HuH-7 (cell line): ENCODE measurements at regions not wholly inside any gene's neighbourhood (a gene's known extent, or its start where the extent isn't known, plus 50 kb on each side); places are given as distances from the start of the nearest gene placed in this dataset.

ENCODE experiments used
- DNase-seq: peaks from one replicate; pipeline ENCODE4 v3.0.0; 2011; ENCODE audit warnings: low spot score

DNA sequence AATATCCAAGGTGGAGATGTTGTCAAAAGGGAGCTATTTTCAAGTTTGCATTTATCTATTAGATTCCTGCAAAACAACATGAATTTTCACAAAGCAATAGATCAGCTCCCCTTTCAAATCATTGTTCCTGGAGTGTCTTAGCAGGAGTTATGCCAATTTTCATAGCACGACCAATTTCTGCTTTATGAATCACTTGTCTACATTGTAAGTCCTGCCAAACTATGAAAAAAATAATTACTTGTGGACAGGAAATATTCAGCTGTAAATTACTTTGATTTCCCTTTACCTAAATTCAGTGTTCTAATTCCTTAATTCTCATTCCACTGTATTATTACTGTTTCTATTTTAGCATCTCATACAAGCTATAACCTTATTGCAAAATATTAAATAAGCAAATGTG, 1289.6 kb downstream of the NSUN3 start:
- DNase-seq: no peak

DNA sequence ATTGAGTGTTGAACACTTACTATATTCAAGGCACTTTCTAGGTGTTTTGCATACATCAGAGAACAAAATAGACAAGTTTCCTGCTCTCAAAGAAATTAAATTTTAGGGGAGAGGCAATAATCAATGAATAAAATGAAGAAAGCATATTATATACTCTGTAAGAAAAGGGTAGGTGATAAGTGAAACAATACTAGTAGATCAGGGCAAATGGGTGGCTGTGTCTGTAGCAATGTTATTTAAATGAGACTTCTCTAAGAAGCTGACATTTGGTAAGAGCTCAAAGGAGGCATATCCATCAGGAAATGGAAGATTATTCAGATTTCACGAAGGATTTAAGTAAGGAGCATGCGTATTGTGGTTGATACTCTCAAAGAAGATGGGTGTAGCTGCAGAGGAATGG, 1291.6 kb downstream of the NSUN3 start:
- no peak for DNase-seq

DNA sequence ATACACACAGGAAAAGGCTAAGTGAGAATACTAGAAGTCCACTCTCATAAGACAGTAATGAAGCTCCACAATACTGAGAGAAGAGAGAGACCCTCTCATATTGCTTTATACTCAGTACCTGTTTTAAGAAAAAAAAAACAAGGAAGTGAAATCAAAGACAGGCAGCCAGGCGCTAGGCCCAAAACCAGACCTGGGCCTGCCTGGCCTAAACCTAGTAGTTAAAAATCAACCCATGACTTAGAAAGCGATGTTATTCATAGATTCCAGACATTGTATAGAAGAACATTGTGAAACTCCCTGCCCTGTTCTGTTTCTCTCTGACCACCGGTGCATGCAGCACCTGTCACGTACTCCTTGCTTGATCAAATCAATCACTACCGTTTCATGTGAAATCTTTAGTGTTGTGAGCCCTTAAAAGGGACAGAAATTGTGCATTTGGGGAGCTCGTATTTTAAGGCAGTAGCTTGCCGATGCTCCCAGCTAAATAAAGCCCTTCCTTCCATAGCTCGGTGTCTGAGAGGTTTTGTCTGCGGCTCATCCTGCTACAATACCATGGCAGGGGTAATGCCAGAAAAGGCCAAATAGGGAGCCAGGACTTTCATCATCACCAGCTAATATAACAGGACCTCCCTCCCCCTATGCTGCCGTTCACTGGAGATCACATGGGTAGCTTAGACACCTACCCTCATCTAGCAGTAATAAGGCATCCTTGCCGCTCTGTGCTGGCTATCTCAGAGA, 1294.1 kb downstream of the NSUN3 start:
- DNase-seq: no peak

DNA sequence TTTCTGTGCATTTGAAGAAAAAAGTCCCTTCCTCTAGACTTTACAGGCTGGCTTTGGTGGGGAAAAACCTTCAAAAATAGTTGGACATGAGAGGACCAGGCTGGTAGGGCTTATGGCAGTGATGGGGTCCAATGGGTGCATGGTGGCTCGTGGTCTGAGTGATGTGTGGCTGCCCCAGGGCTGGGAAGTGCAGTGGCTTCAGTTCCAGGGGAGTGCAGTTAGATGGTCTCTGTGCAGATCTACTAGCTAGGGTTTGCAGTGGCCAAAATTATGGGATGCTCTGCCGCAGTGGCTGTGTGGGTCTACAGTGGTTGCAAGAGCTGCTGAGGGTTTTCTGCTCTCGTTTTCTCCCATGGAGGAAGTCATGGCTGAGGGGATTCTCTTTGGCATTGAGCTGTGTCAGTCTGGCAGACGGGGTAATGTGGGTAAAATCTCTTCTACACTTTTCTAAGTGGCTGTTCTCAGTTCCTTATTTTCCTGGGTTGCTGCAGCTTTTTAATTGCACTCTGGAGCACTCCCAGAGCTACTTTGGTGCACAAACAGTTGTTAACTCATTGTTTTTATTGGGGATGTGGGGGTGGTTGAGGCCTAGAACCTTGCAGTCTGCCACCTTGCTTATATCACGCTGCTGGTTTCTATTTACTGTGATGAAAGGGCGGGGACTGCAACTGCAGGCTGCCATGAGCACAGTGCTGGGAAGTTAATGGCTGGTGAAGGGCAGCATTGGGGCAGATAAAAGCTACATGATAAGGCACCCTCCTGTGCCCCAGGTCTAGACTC, 1324.6 kb downstream of the NSUN3 start:
- DNase-seq: no peak

DNA sequence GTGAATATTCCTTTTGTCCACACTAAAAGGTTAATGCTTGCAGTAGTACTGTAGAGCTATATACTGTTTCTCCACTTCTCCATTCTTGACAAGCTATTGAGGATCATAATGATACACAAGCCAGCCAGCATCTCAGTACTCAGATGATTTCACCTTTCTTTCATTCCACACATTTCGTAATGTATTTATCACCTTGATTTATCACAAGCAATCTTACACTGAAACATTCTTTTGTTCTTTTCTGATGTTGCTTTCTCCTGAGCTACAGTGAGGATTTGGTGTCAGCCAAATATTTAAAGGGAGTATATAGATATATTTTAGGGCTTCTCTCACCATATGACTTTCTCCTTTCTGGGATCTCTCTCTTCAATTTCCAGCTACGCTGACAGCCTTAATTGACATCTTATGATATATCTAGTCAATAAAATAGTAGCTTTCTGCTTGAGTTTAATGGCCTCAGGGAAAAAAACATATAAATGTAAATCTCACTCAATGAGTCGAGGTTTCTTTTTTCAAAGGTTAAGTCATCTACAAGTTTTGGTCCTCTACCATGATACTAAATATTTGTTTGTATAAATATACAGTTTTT, 1327.0 kb downstream of the NSUN3 start:
- DNase-seq: no peak

DNA sequence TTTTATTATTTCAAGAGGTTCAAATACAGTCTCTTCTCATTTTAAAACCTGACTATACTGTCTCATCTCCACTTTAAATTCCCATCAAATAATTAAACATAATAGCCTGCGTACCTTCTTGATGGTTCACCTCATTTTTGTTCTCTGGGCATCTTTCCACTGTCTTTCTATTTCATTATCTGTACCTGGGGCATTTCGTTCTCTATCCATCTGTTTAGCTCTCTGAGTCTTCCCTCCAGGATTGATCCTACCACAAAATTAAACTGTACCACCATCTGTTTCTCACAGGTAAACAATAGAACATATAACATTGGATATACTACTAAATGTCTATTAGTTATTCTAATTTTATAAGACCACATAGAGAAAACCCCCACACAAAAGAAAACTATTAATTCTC, 1331.4 kb downstream of the NSUN3 start:
- DNase-seq: no peak

DNA sequence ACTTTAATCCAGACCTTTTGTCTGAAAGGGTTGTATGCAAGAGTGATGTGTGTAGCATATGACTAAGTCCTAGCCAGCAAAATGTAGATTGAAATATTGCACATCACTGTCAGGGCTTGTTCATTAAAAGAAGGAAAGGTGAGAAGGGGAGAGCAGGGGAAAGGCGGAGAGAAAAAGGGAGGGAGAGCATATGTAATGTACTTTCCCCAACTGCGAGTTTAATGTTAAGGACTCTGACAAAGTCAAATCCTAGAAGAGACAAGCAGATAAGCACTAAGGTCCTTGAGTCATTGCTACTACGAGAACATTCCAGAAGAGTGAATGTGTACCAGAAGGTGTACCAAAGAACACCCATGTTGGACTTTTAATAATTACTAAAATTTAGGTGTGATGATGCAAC, 1336.7 kb downstream of the NSUN3 start:
- DNase-seq: no peak

DNA sequence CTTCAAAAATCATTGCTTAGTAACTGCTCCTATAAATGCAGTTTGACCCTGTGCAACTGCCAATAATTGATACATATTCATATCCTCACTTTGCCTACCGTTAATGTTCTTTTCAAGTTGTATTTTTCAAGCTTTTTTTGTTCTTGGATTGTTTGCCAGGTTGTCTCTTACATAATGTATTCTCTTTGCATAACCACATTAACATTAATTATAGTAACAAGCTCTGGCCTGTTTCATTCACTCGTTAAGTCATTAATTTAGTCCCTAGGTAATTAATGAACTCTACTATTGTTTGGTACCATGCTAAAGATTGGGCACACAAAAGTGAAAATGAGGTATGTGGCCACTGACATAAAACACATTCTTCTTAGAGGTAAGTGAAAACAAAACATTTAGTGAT, 1338.8 kb downstream of the NSUN3 start:
- DNase-seq: no peak

DNA sequence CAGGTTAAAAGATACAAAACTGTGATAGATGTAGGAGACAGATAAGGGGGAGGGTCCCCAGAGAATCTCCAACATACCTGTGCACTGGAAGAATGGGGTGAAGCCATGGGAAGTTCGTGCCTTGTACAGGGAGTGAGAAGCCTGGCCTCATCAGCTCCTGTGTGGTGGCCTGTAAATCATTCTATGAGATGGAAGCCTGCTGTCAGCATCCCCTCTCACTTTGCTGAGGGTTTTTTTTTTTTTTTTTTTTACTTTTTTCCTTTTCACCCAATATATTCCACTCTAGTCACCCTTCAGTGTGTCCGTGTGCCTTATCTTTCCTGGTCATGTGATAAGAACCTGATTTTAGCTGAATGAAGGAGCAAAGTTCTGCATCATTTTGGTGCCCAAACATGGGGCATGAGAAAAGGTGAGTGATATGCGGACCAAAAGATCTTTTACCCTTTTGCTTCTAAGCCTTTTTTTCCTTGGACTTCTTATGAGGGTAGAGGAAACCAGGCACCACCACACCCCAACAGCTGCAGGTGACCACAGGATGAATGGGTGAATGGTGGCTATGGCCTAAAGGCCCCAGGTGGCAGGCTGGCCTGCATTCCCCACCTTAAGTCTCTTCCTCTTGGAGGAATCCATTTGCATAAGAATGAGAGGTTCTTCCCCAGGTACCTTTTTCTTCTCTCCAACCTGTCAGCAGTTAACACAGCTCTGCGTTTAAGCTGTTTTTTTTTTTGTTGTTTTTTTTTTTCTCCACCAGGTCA, 1345.0 kb downstream of the NSUN3 start:
- DNase-seq: no peak

DNA sequence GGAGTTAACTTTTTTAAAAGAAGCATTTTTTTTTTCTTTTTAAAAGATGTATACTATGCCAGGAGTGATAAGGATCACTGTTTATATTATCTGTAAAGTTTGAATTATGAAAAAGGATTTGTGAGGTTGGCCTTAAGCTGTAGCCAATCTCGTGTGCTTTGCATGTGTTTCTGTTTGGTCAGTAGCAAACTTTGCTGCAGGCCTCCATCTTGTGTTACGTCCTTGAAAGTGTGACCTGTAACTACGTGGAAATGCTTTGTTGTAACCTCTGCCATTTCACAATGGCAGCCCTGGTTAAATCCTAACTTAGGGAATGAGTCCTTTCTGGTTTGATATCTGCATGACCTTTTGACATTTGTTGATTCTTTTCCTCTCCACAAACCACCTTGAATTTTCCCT, 1345.6 kb downstream of the NSUN3 start:
- DNase-seq: peak; percentile 9

DNA sequence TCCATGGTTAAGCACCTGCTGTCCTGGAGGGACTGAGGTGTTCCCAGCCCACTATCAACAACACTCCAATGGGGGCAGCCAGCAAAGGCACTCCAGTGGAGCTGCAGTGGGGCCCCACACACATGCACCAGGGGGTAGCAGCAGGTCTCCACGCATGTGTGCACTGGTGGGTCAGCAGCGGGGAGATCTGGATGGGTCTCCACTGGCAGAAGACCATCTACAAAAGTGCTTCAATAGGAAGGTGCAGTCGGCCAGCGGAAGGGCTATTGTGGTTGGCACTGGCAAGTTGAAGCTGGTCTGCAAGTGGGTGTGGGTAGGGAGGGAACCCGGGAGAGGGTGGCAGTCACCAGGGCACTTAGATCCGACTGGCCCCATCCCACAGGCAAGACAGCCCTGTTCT, 1355.4 kb downstream of the NSUN3 start:
- DNase-seq: no peak

DNA sequence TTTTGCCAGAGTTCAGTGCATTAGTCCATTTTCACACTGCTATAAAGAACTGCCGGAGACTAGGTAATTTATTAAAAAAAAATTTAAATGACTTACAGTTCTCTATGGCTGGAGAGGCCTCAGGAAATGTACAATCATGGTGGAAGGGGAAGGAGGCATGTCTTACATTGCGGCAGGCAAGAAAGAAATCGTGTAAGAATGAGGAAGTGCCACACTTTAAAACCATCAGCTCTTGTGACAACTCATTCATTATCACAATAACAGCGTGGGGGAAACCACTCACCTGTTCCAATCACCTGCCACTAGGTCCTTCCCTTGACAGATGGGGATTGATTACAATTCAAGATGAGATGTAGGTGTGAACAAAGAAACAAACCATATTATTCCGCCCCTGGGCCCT, 1361.4 kb downstream of the NSUN3 start:
- no peak for DNase-seq

DNA sequence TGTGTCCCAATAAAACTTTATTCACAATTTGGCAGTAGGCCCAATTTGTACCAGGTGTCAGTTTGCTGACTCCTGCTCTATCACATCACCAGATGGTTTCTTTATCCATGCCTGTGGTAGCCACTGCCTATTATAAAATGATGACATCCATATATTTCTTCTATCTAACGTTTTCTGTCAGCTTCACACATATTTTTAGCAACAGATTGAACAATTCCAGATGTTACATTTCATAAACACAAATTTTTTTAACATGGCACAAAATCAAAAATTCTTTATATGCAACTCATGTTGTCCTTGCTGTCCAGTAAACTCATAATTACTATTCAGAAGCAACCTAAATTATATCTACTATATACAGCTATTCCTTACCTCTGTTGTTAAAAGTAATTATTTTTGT, 1371.6 kb downstream of the NSUN3 start:
- no peak for DNase-seq

DNA sequence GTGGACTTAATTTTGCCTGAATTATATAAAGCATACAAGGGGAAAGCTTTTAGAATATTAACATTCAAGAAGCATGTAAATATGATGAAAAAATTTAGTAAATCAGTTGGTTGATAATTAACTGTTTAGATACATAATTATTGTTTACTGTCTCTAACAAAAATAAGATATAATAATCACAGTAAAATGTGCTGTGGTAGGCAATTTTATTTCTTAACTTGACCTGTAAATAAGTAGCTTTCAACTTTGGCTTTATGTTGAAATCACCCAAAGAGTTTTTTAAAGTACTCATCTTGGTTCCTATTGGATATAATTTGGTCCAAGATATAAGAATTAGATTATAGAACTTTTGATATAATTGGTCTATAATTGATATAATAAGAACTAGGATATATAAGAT, 1374.5 kb downstream of the NSUN3 start:
- DNase-seq: no peak

DNA sequence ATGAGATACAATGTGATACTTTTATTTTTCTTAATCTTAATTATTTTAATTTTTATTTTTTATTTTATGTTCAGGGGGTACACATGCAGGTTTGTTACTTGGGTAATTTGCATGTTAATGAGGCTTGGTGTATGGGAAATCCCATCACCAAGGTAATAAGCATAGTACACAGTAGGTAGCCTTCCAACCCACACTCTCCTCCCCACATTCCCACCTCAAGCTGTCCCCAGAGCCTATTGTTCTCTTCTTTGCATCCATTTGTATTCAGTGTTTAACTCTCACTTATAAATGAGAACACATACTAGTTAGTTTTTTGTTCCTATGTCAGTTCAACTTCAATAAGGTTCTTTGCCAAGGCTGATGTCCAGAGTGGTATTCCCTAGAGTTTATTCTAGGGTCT, 1375.4 kb downstream of the NSUN3 start:
- DNase-seq: no peak

DNA sequence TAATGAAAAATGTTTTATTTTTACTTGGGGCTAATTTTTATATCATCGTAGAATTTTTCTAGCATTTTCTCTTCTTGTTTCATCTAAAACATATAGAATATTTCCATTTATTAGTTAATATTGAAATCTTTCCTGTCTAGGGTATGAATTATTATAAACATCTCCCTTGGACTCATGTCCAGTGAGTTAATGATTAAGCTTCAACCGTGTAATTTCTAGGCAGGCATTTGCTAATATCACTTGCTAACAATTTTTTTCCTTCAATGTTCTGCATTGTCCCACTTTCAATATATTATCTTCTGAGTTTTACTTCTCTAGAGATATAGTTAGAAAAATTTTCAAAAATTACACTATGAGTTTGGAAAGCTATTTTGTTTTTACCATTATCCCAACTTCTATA, 1371.6 kb upstream of the EPHA6 start:
- DNase-seq: no peak

DNA sequence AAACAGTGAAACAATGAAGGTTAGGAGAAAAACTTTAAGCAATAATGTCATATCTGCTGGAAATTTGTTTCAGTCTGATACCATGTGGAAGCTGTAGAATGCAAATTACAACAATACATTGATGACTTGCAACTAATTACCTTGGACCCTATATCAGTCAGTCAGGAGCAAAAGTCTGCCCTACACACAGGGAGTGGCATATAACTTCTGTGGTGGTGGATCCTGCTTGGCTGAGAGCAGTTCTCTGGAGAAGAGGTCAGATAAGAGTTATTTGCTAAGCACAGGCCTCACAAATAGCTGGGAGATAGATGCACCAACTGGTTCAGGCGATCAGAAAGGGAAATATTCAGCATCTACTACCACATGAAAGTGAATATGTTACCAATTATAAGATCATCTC, 1364.6 kb upstream of the EPHA6 start:
- no peak for DNase-seq

DNA sequence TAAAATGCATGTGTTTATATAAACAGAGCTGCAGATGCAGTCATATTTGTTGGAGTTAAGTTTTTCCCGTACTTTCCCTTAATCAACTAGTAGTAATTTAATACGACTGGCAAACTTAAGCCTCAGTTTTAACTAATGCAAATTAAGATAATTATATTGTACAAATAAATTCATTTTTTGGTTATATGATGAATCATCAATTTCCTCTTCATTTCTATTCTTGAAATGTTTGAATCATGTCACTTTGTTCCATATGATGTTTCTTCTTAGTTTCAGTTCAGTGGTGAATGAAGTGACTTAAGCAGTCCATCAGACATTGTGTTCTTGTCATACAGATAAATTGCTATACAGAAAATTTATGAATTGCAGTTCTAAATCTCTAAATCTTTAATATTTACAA, 1361.2 kb upstream of the EPHA6 start:
- DNase-seq: no peak

DNA sequence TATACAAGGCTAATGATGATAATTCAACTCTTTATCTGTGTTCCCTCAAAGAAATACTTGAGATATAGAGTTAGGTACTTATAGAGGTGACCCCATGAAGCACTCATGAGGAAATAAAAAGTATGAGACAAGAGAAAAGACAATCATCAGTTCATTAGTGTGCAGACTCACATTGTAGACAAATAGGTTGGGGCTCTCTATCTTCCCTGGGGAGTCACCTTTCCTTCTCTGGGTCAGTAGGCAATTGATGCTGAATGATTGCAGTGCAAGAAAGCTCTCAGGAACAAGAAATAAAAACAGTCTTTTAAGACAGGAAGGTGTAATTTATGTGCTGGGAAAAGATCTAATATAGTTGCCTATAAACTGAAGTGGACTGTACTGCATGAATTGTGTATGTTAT, 1357.6 kb upstream of the EPHA6 start:
- DNase-seq: no peak

DNA sequence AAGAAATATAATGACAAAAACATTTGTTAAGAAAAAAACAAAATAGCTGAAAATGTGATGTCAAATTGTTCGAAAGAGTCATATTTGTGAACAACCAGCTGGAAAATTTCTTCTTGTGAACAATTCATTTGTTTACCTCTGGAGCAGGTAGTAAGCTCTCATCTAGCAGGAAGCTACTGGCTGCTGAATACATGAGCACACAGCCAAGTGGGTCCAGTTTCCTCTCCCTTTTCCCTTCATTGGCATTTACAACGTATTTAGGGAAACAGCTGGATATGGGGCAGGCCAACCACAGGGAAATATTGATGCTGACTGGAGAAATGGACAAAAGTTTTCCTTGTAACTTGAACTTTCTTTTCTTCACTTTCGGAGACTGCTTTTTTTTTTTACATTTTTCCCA, 1354.7 kb upstream of the EPHA6 start:
- DNase-seq: no peak

DNA sequence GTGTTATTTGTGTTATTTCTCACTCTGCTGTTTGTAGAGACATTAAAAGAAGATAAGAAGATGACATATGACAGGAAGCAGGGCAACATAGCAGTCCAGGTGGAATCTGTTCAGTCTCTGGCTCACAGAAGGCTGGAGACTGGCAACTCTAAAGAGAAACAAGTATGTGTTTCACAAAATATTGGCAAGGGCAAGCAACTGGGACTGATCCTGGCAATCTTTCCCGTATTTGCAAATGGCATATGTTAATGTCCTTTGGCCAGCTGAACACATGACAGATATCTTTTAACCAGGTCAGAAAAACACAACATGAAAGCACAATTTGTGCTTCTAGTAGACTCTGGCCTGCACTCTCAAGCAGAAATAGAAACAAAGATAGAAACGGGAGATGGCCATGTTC, 1354.1 kb upstream of the EPHA6 start:
- DNase-seq: no peak

DNA sequence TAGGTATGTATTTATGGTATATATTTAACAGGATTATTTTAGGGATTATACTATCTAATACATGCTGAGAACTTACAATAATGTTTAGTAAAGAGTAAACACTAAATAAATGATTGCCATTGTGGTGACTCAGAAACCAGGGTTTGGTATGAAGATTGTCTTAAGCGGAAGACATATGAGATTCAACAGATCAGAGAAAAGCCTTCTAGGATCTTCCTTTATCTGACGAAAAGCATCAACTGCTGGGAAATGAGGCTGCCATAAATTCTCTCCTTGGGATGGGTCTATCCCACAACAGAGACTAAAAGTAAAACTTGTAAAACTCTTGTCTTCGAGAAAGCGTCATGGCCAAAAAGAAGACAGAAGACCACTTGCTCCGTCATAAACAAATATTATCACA, 1352.2 kb upstream of the EPHA6 start:
- DNase-seq: no peak

DNA sequence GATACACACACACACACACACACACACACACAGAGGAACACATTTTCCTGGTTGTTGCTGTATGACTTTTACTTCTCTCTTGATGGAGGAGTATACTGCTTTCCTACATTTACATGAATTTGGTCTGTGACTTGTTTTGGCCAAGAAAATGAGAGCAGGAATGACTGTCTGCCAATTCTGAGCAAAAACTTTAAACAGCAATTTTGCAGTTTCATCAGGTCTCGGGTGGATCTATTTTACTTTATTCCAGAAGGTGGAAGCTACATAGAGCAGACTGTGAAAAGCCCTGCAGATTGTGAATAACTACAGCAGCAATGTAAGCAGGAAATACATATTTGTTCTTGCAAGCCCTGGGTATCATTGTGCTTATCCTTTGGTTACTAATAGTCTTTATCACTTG, 1350.0 kb upstream of the EPHA6 start:
- no peak for DNase-seq
